ENCODE measurements at regions not wholly inside any gene's neighbourhood (a gene's known extent, or its start where the extent isn't known, plus 50 kb on each side); places are given as distances from the start of the nearest gene placed in this dataset.

DNA sequence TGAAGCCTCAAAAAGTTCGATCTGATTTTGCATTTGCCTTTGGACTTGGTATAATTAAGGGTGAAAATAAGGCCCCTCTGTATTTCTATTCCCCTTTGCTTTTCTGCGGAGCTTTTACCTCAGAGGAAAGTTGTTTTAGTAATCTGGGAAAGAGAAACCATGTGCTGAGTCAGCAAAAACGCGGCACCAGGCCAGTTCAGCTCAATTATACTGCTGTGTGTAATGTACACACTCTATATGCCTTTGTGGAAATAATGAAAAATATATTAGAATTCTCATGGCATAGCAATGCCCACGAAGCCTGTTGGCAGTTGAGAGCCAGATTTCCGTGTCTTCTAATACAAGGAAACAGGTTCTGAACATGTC lies 161.9 kb upstream of the SIX2 start:
- TF ChIP-seq, protein P1, sequence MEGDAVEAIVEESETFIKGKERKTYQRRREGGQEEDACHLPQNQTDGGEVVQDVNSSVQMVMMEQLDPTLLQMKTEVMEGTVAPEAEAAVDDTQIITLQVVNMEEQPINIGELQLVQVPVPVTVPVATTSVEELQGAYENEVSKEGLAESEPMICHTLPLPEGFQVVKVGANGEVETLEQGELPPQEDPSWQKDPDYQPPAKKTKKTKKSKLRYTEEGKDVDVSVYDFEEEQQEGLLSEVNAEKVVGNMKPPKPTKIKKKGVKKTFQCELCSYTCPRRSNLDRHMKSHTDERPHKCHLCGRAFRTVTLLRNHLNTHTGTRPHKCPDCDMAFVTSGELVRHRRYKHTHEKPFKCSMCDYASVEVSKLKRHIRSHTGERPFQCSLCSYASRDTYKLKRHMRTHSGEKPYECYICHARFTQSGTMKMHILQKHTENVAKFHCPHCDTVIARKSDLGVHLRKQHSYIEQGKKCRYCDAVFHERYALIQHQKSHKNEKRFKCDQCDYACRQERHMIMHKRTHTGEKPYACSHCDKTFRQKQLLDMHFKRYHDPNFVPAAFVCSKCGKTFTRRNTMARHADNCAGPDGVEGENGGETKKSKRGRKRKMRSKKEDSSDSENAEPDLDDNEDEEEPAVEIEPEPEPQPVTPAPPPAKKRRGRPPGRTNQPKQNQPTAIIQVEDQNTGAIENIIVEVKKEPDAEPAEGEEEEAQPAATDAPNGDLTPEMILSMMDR (conservative IDR thresholded peaks at IDR 0.05; ENCODE audit: low read depth, low read length) = no peak
- TF ChIP-seq EZH2 (IDR thresholded peaks at IDR 0.05; ENCODE audit: borderline replicate concordance, low read depth, low read length, poor library complexity, severe bottlenecking) = no peak

Measured in A673 (cell line).